Right forelimb (tissue), 1 donor: ENCODE measurements at regions not wholly inside any gene's neighbourhood (a gene's known extent, or its start where the extent isn't known, plus 50 kb on each side); places are given as distances from the start of the nearest gene placed in this dataset.

ENCODE experiments used
- DNase-seq: peaks from one replicate; pipeline ENCODE4 v3.0.0-alpha.2; 2018

GRCh38 chr14:34347683-34348082 lies 114.4 kb downstream of the SPTSSA start:
- no peak for DNase-seq

GRCh38 chr14:34345718-34346465 lies 116.1 kb downstream of the SPTSSA start:
- no peak for DNase-seq

GRCh38 chr14:34344318-34344717 lies 117.7 kb downstream of the SPTSSA start:
- no peak for DNase-seq

GRCh38 chr14:34340025-34340625 lies 121.9 kb downstream of the SPTSSA start:
- DNase-seq: no peak

GRCh38 chr14:34338056-34338455 lies 124.0 kb downstream of the SPTSSA start:
- DNase-seq: no peak

- DNase-seq: no peak
These were observed 125.5 kb downstream of the SPTSSA start for GRCh38 chr14:34336501-34336900.

- no peak for DNase-seq
These were observed 126.1 kb downstream of the SPTSSA start for GRCh38 chr14:34335968-34336367.

- DNase-seq: no peak
These were observed 127.7 kb downstream of the SPTSSA start for GRCh38 chr14:34334329-34334728.

GRCh38 chr14:34331728-34332623 lies 130.1 kb downstream of the SPTSSA start:
- DNase-seq: peak; percentile 62

GRCh38 chr14:34330846-34331245 lies 131.2 kb downstream of the SPTSSA start:
- no peak for DNase-seq

- DNase-seq: no peak
These were observed 132.7 kb downstream of the SPTSSA start for GRCh38 chr14:34329301-34329700.

GRCh38 chr14:34328178-34328577 lies 133.9 kb downstream of the SPTSSA start:
- DNase-seq: no peak

- DNase-seq: no peak
These were observed 136.5 kb downstream of the SPTSSA start for GRCh38 chr14:34325493-34325892.

GRCh38 chr14:34324363-34324795 lies 137.7 kb downstream of the SPTSSA start:
- DNase-seq: no peak

- DNase-seq: peak; percentile 61
These were observed 139.1 kb downstream of the SPTSSA start for GRCh38 chr14:34322940-34323418.

GRCh38 chr14:34319140-34319539 lies 142.9 kb downstream of the SPTSSA start:
- no peak for DNase-seq

- no peak for DNase-seq
These were observed 144.0 kb downstream of the SPTSSA start for GRCh38 chr14:34318014-34318413.

GRCh38 chr14:34310724-34311123 lies 151.3 kb downstream of the SPTSSA start:
- no peak for DNase-seq

- no peak for DNase-seq
These were observed 158.2 kb downstream of the SPTSSA start for GRCh38 chr14:34303811-34304210.

- DNase-seq: peak; percentile 51
These were observed 159.4 kb downstream of the SPTSSA start for GRCh38 chr14:34302654-34303053.

- no peak for DNase-seq
These were observed 160.9 kb downstream of the SPTSSA start for GRCh38 chr14:34300882-34301734.

GRCh38 chr14:34300330-34300729 lies 161.7 kb downstream of the SPTSSA start:
- DNase-seq: no peak
